Osteocyte (in vitro differentiated cells): ENCODE measurements at regions not wholly inside any gene's neighbourhood (a gene's known extent, or its start where the extent isn't known, plus 50 kb on each side); places are given as distances from the start of the nearest gene placed in this dataset.

Source experiments
- DNase-seq: peaks from one replicate; pipeline ENCODE4 v3.0.0; 2021; ENCODE audit warnings: mixed read lengths; ENCODE audit not compliant: unreplicated experiment; ENCODE audit errors: extremely low spot score
- H3K27ac Mint-ChIP-seq: one replicate; pipeline ENCODE4 v1.8.0; 2021; ENCODE audit warnings: mild to moderate bottlenecking, mixed read lengths; ENCODE audit not compliant: unreplicated experiment
- H3K27me3 Mint-ChIP-seq: one replicate; pipeline ENCODE4 v1.8.0; 2021; ENCODE audit warnings: mixed read lengths; ENCODE audit not compliant: unreplicated experiment
- H3K36me3 Mint-ChIP-seq: one replicate; pipeline ENCODE4 v1.8.0; 2021; ENCODE audit warnings: mixed read lengths; ENCODE audit not compliant: unreplicated experiment
- H3K4me1 Mint-ChIP-seq: one replicate; pipeline ENCODE4 v1.8.0; 2021; ENCODE audit warnings: mixed read lengths; ENCODE audit not compliant: unreplicated experiment
- H3K4me3 Mint-ChIP-seq: one replicate; pipeline ENCODE4 v1.8.0; 2021; ENCODE audit warnings: mild to moderate bottlenecking, moderate library complexity, mixed read lengths; ENCODE audit not compliant: unreplicated experiment
- H3K9me3 Mint-ChIP-seq: one replicate; pipeline ENCODE4 v1.8.0; 2021; ENCODE audit warnings: mixed read lengths; ENCODE audit not compliant: unreplicated experiment
- CTCF ChIP-seq: fragments of 200-600 bp; sonication (generic); IDR thresholded peaks from 2 replicates; pipeline ENCODE4 v1.5.0; 2021; ENCODE audit warnings: antibody characterized with exemption, mild to moderate bottlenecking, moderate library complexity

DNA sequence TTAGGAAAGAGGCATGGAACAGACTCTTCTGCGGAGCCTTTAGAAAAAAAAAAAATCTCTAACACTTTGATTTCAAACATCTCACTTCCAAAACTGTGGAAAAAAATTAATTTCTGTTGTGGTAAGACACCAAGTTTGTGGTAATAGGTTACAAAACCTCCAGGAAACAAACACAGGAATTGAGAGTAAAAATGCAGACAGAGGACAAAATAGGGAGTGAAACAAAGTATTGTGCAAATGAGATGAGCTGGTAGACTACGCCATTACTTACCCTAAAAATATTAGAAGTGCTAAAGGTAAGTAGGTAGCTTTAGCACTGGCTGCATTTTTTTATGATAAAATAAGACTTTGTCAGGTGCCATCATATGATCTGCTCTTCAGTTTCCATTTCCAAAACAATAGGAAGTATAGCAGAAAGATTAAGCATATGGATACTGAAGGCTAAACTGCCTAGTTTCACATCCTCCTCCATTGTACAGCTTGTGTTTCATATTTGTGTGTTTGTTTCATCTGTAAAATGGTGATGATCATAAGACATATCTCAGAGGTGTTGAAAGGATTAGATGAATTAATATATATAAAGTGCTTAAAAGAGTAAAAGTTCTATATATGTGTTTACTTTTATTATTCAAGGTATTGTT is 309.2 kb downstream of the NR4A2 start:
- DNase-seq, result no peak
- Mint-ChIP-seq H3K4me1 (no peaks in the 10 kb centered on the region), H3K9me3 (no peaks in the 10 kb centered on the region), H3K27me3 (peaks cover 7% of the 10 kb centered on the region), H3K27ac (no peak overlapping the region), H3K36me3 (no peaks in the 10 kb centered on the region), H3K4me3 (no peak overlapping the region)
- no peak for TF ChIP-seq CTCF

DNA sequence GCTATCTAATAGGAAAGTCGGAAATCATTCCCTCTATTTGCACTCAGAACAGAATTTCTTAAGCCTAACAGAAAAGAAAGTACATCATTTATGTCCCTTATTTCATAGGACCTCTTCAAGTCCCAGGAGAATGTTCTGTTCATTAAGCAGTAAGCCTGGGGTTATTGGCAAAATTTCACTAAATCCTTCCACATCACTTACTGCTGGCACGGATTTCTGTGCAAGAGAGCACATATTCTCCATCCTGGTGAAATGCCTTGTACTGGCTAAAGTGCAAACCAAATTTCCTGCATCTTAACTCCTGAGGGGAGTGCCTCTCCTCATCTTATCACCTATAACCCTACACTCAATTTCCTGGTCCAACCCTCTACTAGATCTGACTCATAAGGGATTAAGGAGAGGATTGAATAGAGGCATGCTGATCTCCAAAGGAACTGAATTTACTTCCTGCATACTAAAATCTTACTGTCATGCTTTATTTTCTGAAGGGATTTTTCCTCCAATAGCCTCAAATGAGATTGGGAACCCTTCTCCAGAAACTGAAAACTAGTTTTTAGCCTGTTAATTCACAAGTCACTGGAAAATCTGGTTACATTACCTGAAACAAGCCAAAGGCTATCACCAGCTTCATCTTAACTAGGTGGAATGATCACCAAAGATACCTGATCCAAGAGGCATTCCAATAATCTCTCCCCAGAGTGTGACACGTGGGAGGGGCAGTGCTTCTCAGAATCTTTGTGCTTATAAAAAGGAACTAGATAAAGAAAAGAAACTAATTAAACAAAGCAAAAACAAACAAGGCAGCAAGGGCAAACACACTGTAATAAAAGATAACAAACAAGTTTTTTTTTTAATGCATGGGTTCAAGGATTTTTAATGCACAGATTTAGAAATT is 311.1 kb downstream of the NR4A2 start:
- H3K4me1 Mint-ChIP-seq, result no peaks in the 10 kb centered on the region
- no peaks in the 10 kb centered on the region for H3K9me3 Mint-ChIP-seq
- TF ChIP-seq CTCF, result no peak
- peaks cover 8% of the 10 kb centered on the region for H3K27me3 Mint-ChIP-seq
- no peak overlapping the region for H3K4me3 Mint-ChIP-seq
- no peak overlapping the region for H3K27ac Mint-ChIP-seq
- no peak for DNase-seq
- H3K36me3 Mint-ChIP-seq, result no peaks in the 10 kb centered on the region

- TF ChIP-seq CTCF, result no peak
- H3K4me3 Mint-ChIP-seq, result no peak overlapping the region
Observed at GRCh38 chr2:156019341-156019740, 313.2 kb downstream of the NR4A2 start.

DNA sequence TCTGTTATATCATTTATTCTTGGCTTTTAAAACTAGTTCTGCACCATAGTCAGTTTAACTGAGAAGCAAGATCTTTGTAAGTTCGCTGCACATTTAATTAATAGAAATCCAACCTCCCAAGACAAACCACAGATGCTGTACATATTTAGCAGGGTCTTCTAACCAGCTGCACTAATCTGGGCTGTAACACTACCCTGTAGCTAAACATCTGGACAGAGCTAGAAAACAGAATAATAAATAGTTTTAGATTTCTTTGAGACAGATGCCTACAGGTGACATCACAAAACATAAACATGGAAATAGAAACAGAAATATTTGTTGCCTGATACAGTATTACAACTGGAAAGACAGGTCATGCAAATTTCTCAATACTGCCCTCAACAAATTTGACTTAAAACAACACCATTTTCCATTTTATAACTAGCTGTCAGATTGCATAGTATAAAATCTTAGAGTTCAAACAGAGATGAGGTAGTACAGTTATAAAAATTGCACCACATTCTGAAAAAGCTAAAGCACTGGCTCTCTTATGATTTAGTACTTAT is 315.1 kb downstream of the NR4A2 start:
- no peaks in the 10 kb centered on the region for H3K9me3 Mint-ChIP-seq
- no peak overlapping the region for H3K27ac Mint-ChIP-seq
- H3K4me1 Mint-ChIP-seq, result no peaks in the 10 kb centered on the region
- no peak for DNase-seq
- TF ChIP-seq CTCF, result no peak
- H3K27me3 Mint-ChIP-seq, result peaks cover 8% of the 10 kb centered on the region
- no peak overlapping the region for H3K4me3 Mint-ChIP-seq
- H3K36me3 Mint-ChIP-seq, result no peaks in the 10 kb centered on the region

More at GRCh38 chr2:156019341-156019740, 313.2 kb downstream of the NR4A2 start:
- peaks cover 12% of the 10 kb centered on the region for H3K27me3 Mint-ChIP-seq
- no peaks in the 10 kb centered on the region for H3K9me3 Mint-ChIP-seq
- H3K27ac Mint-ChIP-seq, result no peak overlapping the region
- no peak for DNase-seq
- H3K36me3 Mint-ChIP-seq, result no peaks in the 10 kb centered on the region
- no peaks in the 10 kb centered on the region for H3K4me1 Mint-ChIP-seq

DNA sequence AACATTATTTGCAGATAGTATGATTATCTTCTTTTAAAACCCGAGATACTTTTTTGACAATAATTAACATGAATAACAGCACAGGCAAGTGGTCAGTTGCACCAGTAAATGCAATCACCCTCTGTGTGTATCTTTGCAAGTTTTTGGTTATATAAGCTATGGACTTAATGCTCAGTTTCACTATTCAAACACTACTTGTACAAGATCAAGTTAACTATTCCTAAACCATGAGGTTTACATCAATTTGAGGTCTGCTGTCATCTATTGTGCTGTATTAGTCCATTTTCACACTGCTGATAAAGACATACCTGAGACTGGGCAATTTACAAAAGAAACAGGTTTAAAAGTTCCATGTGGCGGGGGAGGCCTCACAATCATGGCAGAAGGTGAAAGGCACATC is 323.2 kb downstream of the NR4A2 start:
- H3K27me3 Mint-ChIP-seq, result no peaks in the 10 kb centered on the region

More for the DNA sequence above, 323.2 kb downstream of the NR4A2 start:
- Mint-ChIP-seq H3K27ac (no peak overlapping the region), H3K36me3 (no peaks in the 10 kb centered on the region), H3K4me3 (no peak overlapping the region), H3K9me3 (peaks cover 7% of the 10 kb centered on the region), H3K4me1 (no peaks in the 10 kb centered on the region)
- no peak for DNase-seq
- TF ChIP-seq CTCF, result no peak
